Heart right ventricle (tissue), 16 donors: ENCODE measurements at regions not wholly inside any gene's neighbourhood (a gene's known extent, or its start where the extent isn't known, plus 50 kb on each side); places are given as distances from the start of the nearest gene placed in this dataset.

Source experiments
- ATAC-seq, 8 donors: fragments of 200-7000 bp; cut with Tn5 transposase; one replicate each; pipeline ENCODE4 v1.9.1; 2020; ENCODE audit warnings: mild to moderate bottlenecking in 8 of 8, moderate library complexity in 8 of 8, moderate number of reproducible peaks in 1 of 8
- DNase-seq, 2 donors: peaks; one replicate each; pipeline ENCODE4 v3.0.0-alpha.2; 2020
- H3K27ac ChIP-seq, 10 donors: fragments of 200-600 bp; sonication (generic) in 2 of 10; one replicate each; pipeline versions ENCODE4 v1.5.0 to v1.8.0; 2020 to 2022; ENCODE audit warnings: mild to moderate bottlenecking in 3 of 10
- H3K27me3 ChIP-seq, 7 donors: fragments of 200-600 bp; one replicate each; pipeline ENCODE4 v1.8.0; 2021 to 2022; ENCODE audit warnings: mild to moderate bottlenecking in 2 of 7
- H3K36me3 ChIP-seq, 9 donors: fragments of 200-600 bp; sonication (generic) in 1 of 9; one replicate each; pipeline versions ENCODE4 v1.5.0 to v1.8.0; 2020 to 2022; ENCODE audit warnings: mild to moderate bottlenecking in 2 of 9
- H3K4me1 ChIP-seq, 9 donors: fragments of 200-600 bp; sonication (generic) in 1 of 9; one replicate each; pipeline versions ENCODE4 v1.5.0 to v1.8.0; 2020 to 2022; ENCODE audit warnings: mild to moderate bottlenecking in 4 of 9
- H3K4me3 ChIP-seq, 10 donors: fragments of 200-600 bp; sonication (generic) in 2 of 10; one replicate each; pipeline versions ENCODE4 v1.5.0 to v1.8.0; 2020 to 2022; ENCODE audit warnings: mild to moderate bottlenecking in 7 of 10, moderate library complexity in 2 of 10
- H3K9me3 ChIP-seq, 11 donors: fragments of 200-600 bp in 10 of 11; sonication (generic) in 2 of 11; one replicate each; pipeline versions ENCODE4 v1.5.0 to v1.8.0; 2013 to 2022; ENCODE audit warnings: mild to moderate bottlenecking in 2 of 11, control low read depth in 1 of 11, moderate library complexity in 1 of 11
- WGBS, 2 donors: extraction: QIAGEN DNeasy Blood & Tissue Kit; methylation state at CpG; one replicate each; pipeline ENCODE4 v1.1.7; 2013; ENCODE audit warnings: inconsistent platforms in 1 of 2; 5-methylcytosine and 5-hydroxymethylcytosine counted together
- intact Hi-C, 10 donors: fragments of 100-400 bp; cut with DNase I; formaldehyde crosslinking; loops; one replicate each; pipeline versions ENCODE4 v1.11.1 to v1.14.2; 2022
- TF ChIP-seq, protein P1 (sequence below), 9 donors: fragments of 200-600 bp; sonication (generic) in 2 of 9; IDR thresholded peaks; one replicate each; pipeline versions ENCODE4 v1.5.0 to v1.8.0; 2021 to 2022; ENCODE audit warnings: antibody characterized with exemption in 9 of 9, mild to moderate bottlenecking in 5 of 9, moderate library complexity in 1 of 9
- donor health status: Arrhythmogenic right ventricular cardiomyopathy.
- donor health status: ischemic (EF 13 %, LVEDD 7.1; RV severe dilation, severe dysfunction).
- donor health status: healthy with polysubstance abuse.
- donor health status: DM: no; HTN: yes; CAD: no.
- donor health status: DM: no; HTN: no; CAD: no.
- donor health status: ischemic (EF 25% LVEDD 6.9; RV normal size, moderate dysfunction).
- donor health status: ischemic (EF 25% LVEDD 5.7; RV mildly dilated, moderate dysfunction).
- donor health status: healthy.
- donor health status: DM: yes; HTN: yes; CAD: no.
- donor health status: Ischemic cardiomyopathy.
- donor health status: ischemic (EF 35%, LVEDD 5.7; RV mildly dilated, moderate dysfunction).
- donor health status: nonischemic (EF 11% LVEDD 7.7; RV severe dilation, severe dysfunction).
- donor health status: DM: yes; HTN: yes; CAD: no.
- donor health status: PGD.
- donor health status: ischemic (EF 29% LVEDD 5.4; RV normal size, mild dysfunction).
- donor health status: nonischemic (EF 23%, LVEDD 6.1; RV moderate dilation, normal function).

DNA sequence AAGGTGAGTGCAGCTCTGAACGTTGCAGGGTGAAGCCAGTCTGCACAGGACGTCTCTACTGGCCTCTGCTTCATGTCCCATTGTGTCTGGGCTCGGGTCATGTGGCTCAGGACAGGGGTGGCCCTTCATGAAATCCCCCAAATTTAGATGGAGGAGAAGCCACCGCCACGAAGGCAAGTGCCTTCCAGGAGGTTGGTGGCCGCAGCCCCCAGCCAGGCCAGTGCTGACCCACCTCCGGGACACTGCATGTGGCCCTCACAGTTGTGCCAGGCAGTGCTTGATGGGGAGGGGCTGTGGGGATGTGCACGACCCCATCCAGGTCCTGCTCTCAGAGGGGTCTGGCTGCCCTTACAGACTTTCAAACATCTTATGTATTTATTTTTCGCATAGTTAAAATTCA is 1311.1 kb downstream of the BRD1 start:
- TF ChIP-seq, protein P1, sequence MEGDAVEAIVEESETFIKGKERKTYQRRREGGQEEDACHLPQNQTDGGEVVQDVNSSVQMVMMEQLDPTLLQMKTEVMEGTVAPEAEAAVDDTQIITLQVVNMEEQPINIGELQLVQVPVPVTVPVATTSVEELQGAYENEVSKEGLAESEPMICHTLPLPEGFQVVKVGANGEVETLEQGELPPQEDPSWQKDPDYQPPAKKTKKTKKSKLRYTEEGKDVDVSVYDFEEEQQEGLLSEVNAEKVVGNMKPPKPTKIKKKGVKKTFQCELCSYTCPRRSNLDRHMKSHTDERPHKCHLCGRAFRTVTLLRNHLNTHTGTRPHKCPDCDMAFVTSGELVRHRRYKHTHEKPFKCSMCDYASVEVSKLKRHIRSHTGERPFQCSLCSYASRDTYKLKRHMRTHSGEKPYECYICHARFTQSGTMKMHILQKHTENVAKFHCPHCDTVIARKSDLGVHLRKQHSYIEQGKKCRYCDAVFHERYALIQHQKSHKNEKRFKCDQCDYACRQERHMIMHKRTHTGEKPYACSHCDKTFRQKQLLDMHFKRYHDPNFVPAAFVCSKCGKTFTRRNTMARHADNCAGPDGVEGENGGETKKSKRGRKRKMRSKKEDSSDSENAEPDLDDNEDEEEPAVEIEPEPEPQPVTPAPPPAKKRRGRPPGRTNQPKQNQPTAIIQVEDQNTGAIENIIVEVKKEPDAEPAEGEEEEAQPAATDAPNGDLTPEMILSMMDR (IDR thresholded peaks at IDR 0.05) = no peak
- ATAC-seq (no peak), DNase-seq (no peak)
- Histone ChIP-seq H3K4me1 (no peaks in the 10 kb centered on the region), H3K36me3 (no peaks in the 10 kb centered on the region), H3K9me3 (no peaks in the 10 kb centered on the region), H3K27me3 (peaks cover 0 to 23% (median 5%) of the 10 kb centered on the region in 7 donors), H3K4me3 (no peak overlapping the region), H3K27ac (no peak overlapping the region)
- 78 to 82% methylated on average over 9 of the region's 9 CpGs for WGBS, 2 donors
- intact Hi-C loops = no loop called here

DNA sequence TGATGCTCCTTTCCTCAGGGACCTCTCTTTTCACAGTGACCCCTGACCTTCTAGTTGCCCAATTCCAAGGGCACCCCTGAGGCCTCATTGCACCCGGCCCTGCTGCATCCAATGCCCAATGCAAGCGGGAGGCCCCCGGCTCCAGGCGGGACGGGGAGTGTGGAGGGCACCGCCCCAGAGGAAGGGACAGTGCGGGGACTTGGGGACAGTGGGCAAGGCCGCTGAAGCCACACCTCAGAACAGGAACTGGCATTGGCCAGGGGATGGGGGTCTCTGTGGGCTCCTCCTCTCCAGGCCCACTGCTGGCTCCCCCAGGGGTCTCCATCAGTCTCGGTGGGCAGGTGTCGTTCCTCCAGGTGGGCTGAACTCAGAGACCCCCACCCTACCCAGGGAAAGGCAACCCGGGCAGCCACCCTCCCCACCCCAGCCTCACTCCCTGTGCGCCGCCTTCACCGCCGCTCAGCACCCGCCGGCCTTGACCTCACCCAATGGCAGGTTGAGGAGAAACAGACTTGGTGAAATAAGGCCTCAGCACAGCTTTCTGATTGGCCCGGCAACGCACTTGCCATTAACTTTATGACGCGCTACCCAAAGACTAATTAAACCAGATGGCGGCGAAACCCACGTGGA is 1312.0 kb downstream of the BRD1 start:
- H3K4me1 ChIP-seq = no peaks in the 10 kb centered on the region
- no peaks in the 10 kb centered on the region for H3K36me3 ChIP-seq
- H3K27ac ChIP-seq = no peak overlapping the region
- H3K9me3 ChIP-seq = no peaks in the 10 kb centered on the region
- intact Hi-C loops = no loop called here
- TF ChIP-seq, protein P1 (IDR thresholded peaks at IDR 0.05) = no peak
- ATAC-seq (no peak), DNase-seq (no peak)
- H3K4me3 ChIP-seq = no peak overlapping the region
- peaks cover 0 to 23% (median 5%) of the 10 kb centered on the region in 7 donors for H3K27me3 ChIP-seq
- WGBS, 2 donors = 84 to 89% methylated on average over 24 of the region's 24 CpGs

DNA sequence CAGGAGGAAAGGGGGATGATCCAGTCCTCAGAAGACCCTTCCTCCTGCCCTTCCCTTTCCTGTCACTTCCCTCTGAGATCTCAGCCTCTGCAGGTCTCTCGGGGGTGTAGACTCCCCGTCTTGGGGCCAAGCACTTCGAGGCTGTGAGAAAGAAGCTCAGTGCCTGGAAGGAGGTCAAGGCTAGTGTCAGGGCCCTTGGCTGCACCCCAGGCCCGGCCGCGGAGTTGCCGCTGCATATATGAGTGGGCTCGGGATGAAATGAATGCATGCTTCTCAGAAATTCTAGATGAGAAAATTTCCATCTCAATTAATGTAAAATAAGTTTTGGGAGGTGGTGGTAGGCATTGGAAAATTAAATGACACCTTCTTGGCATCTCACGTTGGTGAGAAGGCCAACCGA is 1313.7 kb downstream of the BRD1 start:
- ATAC-seq (no peak), DNase-seq (no peak)
- no peaks in the 10 kb centered on the region for H3K4me1 ChIP-seq
- H3K4me3 ChIP-seq = no peak overlapping the region
- H3K9me3 ChIP-seq = no peaks in the 10 kb centered on the region
- no peak overlapping the region for H3K27ac ChIP-seq
- TF ChIP-seq, protein P1 (IDR thresholded peaks at IDR 0.05) = no peak
- no peaks in the 10 kb centered on the region for H3K36me3 ChIP-seq
- H3K27me3 ChIP-seq = peaks cover 0 to 24% (median 5%) of the 10 kb centered on the region in 7 donors
- intact Hi-C loops = loop anchor here in 1 of 10 donors (5.0 kb wide), 1 partner anchor 1602 kb away; no protein-coding TSS in a partner anchor
- 70 to 78% methylated on average over 10 of the region's 10 CpGs for whole genome bisulfite sequencing, 2 donors

DNA sequence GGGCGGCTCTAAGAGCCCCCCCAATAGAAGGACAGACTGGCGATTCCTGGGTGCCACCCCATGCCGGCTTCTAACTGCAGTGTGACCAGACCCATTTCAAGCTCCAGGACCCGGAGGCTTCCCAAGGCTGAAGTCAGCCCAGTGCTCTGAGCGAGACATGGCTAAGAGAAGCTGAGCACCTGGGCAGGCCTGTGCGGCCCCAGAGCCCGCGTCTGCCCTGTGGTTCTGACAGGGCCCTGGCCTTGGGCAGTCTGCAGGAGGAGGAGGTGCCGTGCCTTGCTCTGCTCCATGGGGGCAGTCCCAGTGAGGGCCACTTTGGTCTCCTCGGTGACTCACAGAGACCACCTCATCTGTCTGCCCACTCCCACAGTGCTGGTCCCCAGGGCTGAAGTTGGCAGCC is 1314.2 kb downstream of the BRD1 start:
- Histone ChIP-seq H3K27me3 (peaks cover 0 to 29% (median 5%) of the 10 kb centered on the region in 7 donors), H3K36me3 (no peaks in the 10 kb centered on the region), H3K4me3 (no peak overlapping the region), H3K27ac (no peak overlapping the region), H3K9me3 (no peaks in the 10 kb centered on the region), H3K4me1 (no peaks in the 10 kb centered on the region)
- ATAC-seq = no peak
- no peak for DNase-seq
- WGBS, 2 donors = 89 to 92% methylated on average over 10 of the region's 10 CpGs
- TF ChIP-seq, protein P1 (IDR thresholded peaks at IDR 0.05) = no peak
- intact Hi-C loops = loop anchor here in 1 of 10 donors (5.0 kb wide), 1 partner anchor 1601 kb away; no protein-coding TSS in a partner anchor
